ENCODE measurements at regions not wholly inside any gene's neighbourhood (a gene's known extent, or its start where the extent isn't known, plus 50 kb on each side); places are given as distances from the start of the nearest gene placed in this dataset.

DNA sequence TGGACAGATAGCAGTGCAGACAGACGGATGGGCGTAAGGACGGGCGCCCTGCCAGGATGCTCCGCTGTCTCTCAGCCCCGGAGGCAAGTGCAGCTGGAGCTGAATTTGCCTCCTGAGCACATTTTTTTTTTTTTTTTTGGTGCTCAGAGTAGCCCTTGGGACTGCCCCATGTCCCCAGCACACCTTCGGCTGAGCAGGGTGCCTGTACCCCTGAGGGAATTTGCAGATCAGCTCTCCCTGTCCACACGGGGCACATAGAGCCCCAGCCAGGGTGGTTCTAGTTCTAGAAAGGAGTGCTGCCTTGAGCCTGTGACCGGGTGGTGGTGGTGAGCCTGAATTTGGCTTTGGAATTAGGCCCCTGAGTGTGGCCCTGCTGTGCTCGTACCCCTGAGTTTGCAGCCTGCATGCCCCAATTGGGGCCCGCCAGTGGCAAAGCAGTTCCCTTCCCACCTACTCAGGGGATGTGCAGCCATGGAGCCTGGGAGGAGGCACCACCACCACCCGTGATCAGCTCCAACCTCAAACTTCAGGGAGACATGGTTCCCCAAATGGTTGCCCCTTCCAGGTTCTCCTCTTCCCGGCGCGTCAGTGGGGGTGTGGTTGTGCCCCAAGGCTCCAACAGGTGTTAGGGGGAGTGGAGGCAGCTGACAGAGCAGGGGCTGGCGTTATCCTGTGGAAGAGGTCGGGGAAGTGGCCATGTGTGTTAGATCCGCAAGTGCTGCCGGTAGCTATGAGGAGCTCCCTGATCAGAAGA lies 1232.7 kb downstream of the BRD1 start:
- no peak for DNase-seq (ENCODE audit: low read depth in 2 of 2)

DNA sequence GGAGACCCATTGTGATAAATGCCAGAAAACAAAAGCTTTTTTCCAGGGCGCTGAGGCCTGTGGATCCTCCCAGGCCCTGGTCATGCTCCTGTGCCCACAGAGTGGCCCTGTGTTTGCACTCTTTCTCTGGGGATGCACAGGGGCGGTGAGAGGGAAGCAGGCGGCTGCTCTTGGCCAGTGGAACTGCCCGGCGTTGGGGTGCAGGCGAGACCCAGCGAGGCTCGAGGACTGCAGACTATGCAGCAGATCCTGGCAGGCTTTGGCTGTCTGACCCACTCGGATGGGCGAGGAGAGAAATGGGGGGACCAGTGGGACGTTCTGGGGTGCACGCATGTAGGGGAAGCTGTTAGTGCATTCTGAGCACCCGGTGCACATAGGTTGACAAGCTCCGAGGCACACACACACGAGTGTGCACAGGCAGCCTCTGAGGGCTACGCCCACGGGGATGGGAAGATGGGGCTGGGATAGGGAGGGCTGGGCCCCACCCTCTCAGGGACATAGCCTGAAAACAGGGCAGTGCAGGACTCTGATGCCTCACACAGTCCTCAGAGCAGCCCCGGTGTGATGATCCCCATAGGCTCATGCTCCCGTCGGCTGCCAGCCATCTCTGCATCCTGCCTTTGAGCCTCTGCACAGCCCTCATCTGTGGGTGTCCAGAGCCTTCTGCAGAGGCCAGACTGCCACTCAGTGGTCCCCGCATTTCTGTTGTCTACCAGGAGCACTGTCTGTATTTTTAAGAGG lies 1233.5 kb downstream of the BRD1 start:
- DNase-seq (ENCODE audit: low read depth in 2 of 2), result no peak

DNA sequence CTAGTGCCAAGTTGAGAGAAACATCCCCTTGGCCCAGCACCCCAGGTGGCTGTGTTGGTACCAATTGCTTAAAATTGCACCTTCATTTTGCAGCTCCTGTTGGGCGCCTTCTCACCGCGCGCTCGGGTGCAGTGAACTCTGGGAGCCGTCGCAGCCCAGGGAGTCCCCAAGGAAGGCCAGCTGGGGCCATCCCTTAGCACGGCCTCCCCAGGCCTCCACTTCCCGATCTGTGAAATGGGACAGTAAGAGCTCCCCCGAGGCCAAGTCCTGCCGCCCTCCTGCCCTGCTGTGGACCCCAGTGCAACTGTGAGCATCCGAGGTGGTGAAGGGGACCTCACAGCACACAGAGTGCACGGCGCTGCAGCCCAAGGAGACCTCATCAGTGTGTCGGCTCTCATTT lies 1234.1 kb downstream of the BRD1 start:
- DNase-seq (ENCODE audit: low read depth in 2 of 2), result no peak

DNA sequence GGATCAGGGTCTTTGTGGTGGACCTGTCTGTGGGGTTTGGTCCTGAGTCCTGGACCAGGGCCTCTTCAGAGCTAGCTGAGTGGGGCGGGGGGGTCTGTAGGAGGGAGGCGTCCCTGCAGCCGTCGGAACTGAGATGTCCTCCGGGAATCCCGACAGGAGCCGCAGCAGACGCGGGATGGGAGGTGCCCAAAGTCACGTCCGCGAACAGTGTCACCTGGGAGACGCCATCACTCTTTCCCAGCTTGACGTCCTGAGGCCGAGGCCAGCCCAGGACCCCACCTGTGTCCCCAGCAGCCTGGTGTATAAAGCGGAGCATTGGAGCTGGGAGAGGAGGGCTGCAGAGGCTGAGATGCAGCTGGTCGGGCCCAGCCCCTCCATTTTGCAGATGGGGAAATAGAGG lies 1234.7 kb downstream of the BRD1 start:
- DNase-seq (ENCODE audit: low read depth in 2 of 2), result no peak

DNA sequence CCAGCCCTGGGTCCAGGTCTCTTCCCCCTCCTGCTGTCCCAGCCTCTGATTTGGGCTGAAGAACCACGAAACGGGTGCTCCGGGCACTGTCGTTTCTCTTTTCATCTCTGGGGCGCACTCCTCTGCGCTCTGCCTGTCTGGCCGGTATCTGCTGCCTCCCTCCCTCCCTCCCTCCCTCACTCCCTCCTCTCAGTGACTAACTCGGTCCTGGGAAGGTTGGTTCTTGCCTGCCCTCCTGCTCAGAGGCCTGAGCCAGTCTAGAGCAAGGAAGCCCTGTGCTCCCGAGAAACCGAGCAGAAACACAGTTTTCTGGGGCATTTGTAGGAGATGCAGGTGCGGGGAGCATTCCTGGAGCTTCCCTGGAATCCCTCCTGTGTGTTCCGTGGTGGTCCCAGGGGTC lies 1235.2 kb downstream of the BRD1 start:
- no peak for DNase-seq (ENCODE audit: low read depth in 2 of 2)

DNA sequence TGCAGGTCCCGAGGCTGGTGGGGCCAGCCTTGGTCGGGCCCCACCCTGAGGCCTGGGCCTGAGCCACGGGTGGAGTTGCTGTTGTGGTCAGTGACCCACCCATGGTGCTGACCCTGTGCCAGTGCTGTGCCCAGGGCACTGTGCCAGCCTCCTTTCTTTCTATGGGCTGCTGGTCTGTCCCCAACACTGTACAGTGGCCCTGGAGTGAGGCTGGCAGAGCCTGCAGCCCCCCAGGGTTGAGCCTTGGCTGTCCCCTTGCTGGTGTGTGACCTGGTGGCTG lies 1235.7 kb downstream of the BRD1 start:
- no peak for DNase-seq (ENCODE audit: low read depth in 2 of 2)

DNA sequence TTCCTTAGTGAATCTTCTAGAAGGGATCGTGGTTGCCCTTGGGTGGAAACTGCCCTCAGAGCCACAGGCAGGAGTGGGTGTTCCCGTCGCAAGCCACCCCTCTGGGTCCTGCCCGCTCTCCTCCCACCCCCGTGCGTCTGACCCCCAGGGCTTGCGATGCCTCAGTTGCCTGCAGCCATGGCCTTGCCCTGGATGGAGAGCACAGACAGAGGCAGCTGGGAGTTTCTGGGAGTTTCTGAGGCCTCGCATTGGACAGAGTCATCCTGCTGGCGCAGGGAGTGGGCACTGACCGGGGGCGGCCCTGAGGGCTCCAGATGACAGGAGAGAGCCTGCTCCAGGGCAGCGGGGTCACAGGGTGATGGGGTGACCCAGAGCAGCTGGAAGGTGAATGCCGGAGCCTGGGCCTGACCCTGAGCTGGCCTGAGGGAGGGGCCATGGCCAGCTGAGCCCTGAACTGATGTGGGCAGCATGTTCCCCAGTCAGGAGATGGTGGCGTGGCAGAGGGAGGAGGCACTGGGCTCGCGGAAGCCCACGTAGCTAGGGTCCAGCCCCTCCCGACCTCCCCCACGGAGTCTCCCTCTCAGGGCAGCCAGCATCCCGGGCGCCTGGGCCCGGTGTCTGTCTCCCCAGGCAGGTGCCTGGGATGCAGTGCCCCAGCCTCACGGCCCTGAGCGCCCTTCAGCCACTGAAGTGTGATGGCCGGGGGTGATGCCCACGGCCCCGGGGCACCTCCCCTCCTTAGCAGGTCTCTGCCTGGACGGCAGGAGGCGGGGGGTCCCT lies 1236.2 kb downstream of the BRD1 start:
- DNase-seq (ENCODE audit: low read depth in 2 of 2), result no peak

DNA sequence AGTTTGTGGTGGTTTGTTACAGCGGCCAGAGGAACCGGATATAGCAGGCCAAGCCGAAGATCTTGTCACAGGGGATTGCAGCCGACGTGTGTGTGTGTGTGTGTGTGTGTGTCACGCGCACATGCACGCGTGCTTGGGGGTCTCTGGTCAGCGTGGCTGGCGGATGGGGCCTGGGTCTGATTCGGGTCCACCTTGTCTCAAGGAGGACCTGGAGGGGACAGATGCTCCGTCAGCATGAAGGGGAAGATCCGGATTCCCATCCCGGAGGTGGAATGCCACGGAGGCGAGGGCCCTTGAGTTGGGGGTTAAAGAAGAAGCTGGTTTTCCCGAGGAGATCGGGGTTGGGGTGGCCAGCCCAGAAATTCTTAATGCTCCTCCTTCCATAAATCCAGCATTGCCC lies 1237.8 kb downstream of the BRD1 start:
- DNase-seq (ENCODE audit: low read depth in 2 of 2), result no peak

DNA sequence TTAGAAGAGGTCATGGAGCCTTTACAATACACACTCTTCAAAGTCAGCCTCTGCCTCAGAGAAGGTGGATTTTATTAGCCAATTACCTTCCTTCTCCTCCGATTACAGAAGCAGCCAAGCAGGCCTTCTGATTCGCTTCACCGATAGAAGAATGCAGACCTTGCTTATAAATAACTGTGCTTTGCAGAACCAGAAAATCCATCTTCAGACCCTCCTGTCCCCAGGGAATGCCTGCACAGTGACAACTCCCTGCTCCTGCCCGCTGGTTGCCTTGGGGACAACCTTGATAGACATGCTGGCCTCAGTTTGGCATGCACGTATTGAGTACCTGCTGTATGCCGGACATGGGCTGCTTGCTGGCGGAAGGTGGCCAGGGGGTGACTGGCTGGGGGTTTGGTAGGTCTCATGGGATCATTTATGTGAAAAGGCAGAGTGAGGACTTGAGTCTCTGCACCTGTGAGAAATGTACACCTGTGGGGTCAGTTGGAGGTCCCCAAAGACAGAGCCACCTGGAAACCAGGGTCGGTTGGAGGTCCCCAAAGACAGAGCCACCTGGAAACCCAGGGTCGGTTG lies 1238.7 kb downstream of the BRD1 start:
- DNase-seq (ENCODE audit: low read depth in 2 of 2), result no peak

DNA sequence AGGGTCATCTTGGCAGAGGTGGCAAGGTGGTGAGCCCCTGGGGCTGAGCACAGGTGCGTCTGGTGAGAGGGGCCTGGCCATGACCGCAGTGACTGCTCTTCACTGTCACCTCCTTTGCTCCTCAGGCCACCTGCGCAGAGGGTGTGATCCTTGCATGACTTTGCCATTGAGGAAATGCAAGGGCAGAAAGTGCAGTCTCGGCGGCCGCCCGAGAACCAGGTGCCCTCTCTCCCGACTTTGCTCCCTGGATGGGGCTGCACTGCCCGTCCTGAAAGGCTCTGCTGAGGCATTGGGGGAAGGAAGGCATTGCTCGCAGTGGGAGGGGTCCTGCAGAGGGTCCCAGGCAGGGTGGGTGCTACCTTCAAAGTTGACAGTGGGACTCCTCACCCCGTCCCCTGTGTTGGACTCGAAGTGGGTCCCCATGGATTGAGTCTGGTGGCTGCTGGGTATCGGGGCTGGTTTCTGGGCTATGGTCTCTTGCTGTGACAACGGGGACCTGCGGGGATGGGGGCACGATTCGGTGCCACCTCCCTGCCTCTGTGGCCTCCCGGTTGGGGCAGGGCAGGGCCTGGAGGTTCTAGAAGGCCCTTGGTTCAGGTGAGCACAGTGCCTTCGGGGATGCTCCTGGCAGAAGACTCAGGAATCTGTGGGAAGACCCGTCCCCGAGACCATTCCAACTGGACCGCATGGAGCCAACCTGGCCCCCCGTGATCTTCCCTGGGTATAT lies 1239.4 kb downstream of the BRD1 start:
- DNase-seq (ENCODE audit: low read depth in 2 of 2), result no peak

DNA sequence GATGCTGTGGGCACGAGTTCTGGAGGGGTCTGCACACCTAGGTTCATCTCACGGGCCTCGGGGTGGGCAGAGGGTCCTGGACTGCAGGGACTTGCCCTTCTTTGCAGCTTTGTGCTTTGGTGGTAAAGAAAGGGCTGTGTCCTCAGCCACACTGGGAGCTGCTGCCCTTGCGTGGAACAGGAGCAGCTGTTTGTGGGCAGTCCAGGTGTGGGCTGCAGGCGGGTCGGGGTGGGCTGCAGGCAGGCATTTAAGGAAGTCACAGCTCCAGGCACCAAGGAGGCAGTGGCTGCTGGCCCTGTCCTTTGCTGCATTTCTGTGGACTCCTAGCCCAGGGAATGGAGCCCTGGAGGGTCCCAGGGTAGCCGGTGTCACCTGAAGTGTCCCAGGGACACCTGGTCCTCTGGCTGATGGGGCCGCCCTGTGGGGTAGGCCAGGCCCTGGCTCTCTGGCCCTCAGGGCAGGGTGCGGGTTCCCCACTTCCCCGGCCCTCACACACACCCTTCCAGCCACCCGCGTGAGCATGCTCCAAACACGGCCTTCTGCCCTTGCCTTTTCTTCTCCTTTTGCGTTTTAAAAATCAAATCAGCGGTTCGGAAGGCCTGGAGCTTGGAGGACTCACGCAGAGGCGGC lies 1240.3 kb downstream of the BRD1 start:
- no peak for DNase-seq (ENCODE audit: low read depth in 2 of 2)

DNA sequence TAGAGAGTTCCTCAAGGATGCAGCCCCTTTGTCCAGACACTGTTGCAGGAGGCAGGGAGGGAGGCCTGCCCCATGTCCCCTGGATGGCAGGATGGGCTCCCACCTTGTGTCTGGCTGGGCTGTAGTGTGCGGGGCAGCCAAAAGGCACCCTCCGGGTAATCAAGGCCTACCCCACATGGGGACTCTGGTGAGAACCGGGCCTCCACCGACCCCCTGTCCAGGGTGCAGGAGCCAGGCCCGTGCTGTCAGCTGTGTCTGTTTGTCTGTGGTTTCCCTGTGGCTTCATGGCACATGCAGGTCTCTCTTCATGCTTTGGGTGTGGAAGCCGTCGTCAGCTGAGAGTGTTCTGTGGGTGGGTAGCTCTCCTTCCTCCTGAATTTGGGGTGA lies 1240.9 kb downstream of the BRD1 start:
- DNase-seq (ENCODE audit: low read depth in 2 of 2), result no peak

DNA sequence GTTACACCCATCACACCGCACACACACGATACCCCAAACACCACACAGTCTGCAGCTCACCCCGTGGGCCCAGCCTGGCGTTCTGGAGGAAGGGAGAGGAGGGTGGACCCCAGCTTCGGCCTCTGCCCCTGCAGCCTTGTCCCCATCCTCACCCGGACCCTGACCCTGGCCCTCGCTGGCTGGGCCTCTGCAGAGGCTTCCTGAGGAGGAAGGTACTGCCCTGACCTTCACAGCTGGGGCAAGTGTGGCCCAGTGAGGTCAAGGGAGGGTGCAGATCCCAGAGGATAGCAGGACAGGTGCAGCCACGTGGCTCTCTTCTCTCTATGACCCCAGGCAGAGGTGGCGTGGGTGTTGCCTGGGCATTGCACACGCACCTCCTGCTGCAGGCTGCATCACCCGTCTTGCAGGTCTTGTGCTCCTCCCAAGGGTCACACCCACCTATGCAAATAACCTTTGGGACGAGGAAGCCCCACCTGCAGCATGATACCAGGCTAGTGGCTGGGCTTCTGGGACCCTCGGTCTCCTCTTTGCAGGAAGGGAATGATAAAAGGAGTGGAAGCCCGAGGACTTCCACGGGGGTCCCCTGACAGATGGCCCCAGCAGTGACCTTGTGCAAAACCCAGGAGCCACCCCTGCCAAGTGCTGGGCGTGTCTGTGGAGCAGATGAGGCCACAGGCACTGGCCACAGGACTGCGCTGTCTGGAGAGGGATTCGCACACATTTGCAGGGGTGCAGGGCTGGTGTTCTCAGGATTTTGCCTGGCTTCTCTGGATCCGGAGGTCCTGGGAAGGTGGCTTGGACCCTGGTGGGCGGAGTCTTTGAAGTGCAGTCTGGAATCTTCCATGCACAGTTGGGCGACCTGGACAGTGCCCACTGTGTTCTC lies 1241.5 kb downstream of the BRD1 start:
- no peak for DNase-seq (ENCODE audit: low read depth in 2 of 2)

DNA sequence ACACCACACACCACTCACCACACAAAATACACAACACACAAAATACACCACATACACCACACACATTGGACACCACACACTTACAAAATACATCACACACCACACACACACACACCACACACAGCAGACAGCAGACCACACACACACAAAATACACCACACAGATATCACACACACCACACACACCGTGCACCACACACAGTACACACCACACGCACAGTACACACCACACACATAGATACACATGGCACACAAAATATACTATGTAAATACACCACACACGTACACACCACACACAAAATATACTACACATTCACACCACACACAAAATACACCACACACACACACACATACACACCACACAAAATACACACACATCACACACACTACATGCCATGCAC lies 1243.5 kb downstream of the BRD1 start:
- DNase-seq (ENCODE audit: low read depth in 2 of 2), result no peak

DNA sequence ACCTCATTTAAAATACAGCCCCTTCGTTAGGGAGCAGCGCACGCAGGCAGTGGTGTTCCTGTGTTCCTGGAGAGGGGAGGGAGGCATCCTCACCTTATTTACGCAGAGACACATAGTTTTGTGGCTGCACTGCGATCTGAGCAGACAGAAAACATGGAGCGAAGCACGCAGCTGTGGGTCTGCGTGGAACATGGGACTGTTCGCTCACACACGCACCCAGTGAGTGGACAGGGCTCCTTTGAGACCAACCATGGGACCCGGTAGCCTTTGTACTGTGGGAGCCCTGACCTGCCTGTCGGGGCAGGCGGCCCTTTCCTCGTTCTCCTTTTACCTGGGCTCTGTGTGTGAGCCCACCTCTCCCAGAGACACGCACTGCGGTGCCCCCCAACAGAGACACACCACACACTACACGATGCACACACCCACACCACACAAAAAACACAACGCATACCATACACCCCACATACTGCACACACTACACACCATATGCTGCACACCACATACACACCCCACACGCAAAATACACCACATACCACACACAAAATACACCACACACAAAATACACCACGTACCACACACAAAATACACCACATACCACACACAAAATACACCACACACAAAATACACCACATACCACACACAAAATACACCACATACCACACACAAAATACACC lies 1245.7 kb downstream of the BRD1 start:
- DNase-seq (ENCODE audit: low read depth in 2 of 2), result no peak

DNA sequence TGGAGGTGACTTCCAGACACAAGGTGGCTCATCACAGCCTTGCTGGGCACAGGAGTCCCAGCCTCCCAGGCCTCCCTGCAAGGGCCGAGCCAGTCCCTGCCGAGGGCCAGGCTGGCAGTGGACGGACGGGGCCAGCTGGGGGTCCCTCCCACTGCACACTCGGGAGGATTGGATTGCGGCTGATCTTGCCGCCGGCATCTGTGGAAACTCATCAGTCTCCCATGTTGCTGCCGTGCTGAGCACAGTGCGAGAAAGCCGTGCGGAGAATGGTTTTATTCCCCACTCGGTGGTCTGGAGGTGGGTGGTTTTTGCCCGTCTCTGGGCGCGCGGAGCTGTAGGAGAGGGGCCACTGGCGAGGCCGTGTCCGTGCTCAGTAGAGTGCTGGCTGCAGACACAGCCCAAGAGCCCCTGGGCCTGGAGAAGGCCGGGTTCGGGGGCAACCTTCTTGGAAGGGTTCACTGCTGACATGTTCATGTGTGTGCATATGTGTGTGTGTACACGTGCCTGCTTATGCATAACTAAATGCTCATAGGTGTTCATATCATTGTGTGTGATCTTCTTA lies 1246.4 kb downstream of the BRD1 start:
- DNase-seq (ENCODE audit: low read depth in 2 of 2), result no peak

DNA sequence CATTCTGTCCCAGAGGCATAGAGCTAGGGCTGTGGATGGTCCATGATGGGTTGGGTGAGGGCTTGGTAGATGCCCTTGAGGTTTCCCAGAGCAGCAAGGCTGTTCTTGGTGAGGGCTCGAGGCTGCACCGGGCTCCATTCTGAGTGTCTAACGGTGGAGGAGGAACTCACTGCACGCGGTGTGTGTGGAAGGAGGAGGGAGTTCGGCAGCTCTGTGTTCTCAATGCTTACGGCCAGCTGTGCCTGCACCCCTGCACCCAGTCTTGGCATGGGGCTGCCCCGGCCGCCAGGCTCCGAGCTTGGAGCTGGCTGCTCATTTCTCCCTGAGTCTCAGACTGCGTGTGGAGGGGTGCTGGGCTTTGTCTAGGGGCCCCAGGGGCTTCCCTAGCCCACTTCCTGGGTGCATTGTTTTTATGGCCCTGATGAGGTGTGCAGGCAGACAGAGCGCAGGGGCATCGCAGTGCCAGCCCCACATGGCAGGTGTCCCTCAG lies 1247.1 kb downstream of the BRD1 start:
- DNase-seq (ENCODE audit: low read depth in 2 of 2), result no peak

DNA sequence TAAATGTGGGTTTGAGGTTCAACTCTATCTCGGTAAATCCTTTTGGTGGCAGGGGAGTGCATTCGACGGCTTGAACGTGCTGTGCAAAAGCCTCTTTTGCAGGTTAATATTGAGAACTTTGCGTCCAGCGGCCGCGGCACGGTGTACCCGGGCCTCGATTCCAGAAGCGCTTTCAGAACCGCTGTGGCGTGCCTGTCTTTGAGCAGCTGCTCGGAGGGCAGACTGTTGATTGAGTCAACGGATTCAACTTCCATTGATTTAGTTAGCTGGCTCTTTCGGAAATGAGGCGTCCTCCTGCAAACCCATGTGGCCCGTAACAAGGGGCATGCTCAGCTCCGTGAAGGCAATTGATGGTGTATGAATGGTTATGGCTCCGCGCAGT lies 1247.8 kb downstream of the BRD1 start:
- no peak for DNase-seq (ENCODE audit: low read depth in 2 of 2)
